HG03196 (cell line): ENCODE measurements at regions not wholly inside any gene's neighbourhood (a gene's known extent, or its start where the extent isn't known, plus 50 kb on each side); places are given as distances from the start of the nearest gene placed in this dataset.
"Not testable (repeated sequence)": the region's sequence is repeated elsewhere in the genome, so short reads cannot be mapped to it uniquely, and the experiment has no call there.

ENCODE experiments used
- ATAC-seq: cut with Tn5 transposase; IDR thresholded peaks from one replicate; pipeline ENCODE4 v1.9.1; 2021; ENCODE audit not compliant: unreplicated experiment

- no peak for ATAC-seq
Measured at GRCh38 chr13:26896986-26897668, 136.5 kb upstream of the GPR12 start.

- ATAC-seq: no peak
Measured at GRCh38 chr13:26895808-26896466, 135.4 kb upstream of the GPR12 start.

DNA sequence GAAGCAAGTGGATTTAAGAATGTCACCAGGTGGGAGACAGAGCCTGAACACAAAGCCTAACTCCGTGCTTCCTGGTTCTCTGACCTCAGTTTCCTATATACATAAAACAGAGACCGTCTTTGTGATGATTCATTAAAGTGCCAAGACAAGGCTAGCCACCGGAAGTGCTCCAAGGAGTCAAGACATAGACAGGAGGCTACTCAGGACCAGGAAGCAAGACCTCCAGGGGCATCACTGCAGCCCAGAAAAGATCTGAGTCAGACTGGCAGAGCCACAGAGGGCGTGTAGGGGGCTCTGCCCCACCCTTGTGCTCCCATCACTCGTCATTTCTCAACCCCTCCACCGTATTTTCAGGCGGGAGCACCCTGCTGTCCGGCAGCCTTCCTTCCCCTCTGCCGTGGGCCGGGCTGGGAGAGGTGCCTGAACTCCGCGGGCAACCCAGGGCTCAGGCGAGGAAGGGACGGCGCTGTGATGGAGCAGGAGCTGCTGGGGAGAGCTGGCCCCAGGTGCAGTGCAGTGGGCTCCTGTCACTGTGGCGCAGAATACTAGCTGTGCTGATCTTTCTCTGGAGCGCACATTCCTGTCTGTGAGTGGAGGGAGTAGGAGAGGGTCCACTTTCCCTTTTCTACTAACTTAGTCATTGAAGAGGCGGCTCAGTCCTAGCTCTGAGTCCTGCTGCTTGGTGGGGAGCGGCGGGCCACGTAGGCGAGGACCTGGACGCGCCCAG, 134.7 kb upstream of the GPR12 start:
- ATAC-seq: no peak

DNA sequence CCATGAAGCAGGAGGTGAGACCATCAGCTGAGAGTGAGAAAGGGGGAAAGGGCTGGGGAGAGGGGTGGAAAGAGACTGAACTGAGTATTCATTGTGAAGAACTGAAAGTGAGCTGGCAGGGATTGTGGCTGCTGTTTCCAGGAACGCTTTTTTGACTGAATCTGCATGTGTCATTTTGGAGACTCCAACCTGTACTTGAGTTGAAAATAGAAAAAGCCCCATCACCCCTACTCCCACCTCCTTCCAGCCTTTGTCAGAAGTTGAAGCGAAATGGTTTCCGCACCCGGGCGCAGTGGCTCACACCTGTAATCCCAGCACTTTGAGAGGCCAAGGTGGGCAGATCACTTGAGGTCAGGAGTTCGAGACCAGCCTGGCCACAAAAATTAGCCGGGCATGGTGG, 128.0 kb upstream of the GPR12 start:
- ATAC-seq: no peak

DNA sequence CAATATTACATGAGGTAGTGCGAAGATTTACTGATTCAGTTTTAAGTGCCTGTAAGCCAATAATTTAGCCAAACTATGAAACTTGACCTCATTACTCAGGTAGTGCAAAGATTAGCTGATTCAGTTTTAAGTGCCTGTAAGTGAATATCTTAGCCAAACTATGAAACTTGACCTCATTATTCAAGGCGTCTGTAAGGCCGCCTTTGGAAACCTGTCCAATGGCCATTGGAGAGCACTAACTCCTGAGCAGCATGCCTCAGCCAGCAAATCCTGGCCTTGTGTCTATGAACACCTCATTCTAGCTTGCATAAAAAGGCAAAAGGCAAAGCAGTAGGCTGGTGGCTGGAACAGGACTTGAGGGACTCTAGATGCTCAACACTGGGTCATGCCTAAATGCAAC, 127.0 kb upstream of the GPR12 start:
- ATAC-seq: no peak

- no peak for ATAC-seq
Measured at GRCh38 chr13:26883613-26884257, 123.1 kb upstream of the GPR12 start.

GRCh38 chr13:26882731-26883130, 122.1 kb upstream of the GPR12 start:
- ATAC-seq: no peak

DNA sequence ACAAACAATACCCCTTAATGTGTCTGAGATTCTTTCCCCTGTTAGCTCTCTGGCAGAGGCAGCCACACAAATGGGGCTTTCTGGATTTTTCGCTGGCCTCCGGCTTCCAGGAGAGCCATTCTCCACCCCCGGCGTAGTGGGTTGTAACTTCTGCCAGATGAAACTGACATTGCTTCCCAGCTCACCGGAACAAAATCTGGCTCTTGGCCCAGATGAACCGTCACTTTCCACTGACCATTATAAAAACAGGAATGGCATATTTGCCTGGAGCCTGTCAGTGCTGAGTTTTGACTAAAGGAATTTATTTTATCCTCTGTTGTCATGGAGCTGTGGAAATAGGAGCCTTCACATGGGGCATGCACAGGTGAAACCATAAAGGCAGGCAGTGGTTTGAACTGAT, 120.6 kb upstream of the GPR12 start:
- ATAC-seq: no peak

DNA sequence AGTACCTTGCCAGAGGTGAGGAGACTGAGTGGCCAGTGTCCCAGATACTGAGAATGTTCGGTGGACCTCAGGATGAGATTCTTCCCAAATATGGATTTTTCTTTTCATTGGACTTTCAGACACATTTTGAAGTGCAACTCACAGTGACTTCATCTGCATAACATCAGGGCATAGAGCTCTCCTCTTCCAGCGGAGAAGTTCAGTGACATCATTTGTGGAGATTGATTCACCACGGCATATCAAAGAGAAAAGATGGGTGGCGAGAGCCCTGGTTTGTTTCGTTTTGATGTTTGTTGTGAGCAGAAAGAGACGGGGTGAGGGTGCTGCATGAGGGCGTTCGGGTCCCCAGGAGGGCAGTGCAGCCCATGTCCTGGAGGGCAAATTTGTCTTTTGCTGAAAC, 120.1 kb upstream of the GPR12 start:
- ATAC-seq: no peak

DNA sequence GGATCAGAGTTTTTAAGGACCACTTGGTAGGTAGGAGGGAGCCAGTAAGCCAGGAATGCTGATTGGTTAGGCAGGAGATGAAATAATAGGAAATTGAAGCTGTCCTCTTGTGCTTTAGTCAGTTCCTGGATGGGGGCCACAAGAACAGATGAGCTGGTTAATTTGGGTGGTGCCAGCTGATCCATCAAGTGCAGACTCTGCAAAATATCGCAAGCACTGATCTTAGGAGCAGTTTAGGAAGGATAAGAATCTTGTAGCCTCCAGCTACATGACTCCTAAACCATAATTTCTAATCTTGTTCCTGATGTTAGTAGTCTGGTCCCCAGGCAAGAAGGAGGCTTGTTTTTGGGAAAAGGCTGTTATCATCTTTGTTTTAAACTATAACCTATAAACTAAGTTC, 117.9 kb upstream of the GPR12 start:
- no peak for ATAC-seq

- no peak for ATAC-seq
Measured at GRCh38 chr13:26873386-26873698, 112.8 kb upstream of the GPR12 start.

GRCh38 chr13:26872525-26873385, 112.2 kb upstream of the GPR12 start:
- ATAC-seq: no peak

- no peak for ATAC-seq
Measured at GRCh38 chr13:26867451-26868091, 107.0 kb upstream of the GPR12 start.

GRCh38 chr13:26864576-26864975, 104.0 kb upstream of the GPR12 start:
- ATAC-seq: no peak

- ATAC-seq: no peak
Measured at GRCh38 chr13:26861941-26862340, 101.4 kb upstream of the GPR12 start.

- no peak for ATAC-seq
Measured at GRCh38 chr13:26855921-26856320, 95.3 kb upstream of the GPR12 start.

DNA sequence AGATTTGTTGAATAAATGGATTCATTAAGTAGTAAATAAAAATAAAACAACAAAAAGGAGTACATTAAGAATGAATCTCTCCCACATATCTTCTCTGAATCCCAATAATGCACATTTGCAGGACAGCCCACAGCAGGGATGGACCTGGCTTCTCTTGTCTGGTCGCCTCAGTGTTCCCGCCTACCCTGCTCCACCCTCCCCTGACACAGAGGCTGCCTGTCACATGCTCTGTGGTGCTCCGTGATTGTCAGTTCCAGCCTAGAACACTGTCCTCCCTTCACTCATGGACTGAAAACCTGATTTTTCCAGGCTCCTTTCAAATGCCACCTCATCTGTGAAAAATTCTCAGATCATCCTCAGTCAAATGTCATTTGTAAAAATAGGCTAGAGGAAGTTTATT, 94.5 kb upstream of the GPR12 start:
- no peak for ATAC-seq

DNA sequence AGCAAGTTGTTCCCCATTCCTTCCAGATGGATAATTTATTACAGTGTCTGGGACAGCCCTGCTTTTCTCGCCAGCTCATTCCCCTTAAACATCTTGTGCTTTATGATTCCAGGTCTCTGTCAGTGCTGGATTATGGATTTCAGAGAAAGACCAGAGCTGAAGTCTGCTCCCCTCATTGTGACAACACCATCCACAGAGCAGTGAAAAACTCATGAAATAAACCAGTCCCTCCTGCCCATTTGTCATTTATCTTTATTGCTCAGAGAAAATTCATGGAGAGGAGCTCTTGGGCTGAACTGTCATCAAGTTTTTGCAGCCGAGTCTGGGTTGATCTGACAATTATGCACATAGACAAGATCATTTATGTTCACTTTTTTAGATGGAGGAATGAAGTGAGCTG, 92.7 kb upstream of the GPR12 start:
- ATAC-seq: no peak

DNA sequence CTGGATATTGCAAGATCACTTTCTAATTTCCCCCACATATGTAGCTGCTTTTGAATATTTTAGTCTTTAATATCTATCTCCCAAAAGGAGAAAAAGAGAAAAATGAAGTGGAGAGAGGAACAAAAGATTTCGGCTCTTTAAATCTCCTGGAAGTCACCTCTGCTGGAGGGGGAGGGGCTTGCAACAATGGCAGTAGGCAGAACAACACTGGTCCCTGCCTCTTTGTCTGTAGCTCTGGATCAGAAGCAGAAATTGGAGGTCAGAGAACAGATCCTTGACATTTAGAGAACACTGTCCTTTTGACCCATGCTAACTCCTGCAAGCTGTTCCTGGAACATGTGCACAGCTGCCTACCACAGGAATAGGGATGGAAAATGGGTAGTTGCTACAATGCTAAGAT, 86.7 kb upstream of the GPR12 start:
- ATAC-seq: no peak

DNA sequence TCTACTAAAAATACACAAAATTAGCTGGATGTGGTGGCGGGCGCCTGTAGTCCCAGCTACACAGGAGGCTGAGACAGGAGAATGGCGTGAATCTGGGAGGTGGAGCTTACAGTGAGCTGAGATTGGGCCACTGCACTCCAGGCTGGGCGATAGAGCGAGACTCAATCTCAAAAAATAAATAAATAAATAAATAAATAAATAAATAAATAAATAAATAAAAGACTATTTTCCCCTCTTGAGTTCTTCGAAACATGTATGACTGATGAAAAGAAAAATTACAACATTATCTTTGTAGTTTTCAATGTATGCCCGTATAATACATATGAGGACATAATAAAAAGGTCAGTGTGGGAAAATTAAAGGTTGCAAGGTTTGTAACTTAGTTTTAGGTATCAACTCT, 84.5 kb upstream of the GPR12 start:
- ATAC-seq: not testable (repeated sequence)

- no peak for ATAC-seq
Measured at GRCh38 chr13:26839682-26840081, 79.1 kb upstream of the GPR12 start.
